ENCODE measurements at regions not wholly inside any gene's neighbourhood (a gene's known extent, or its start where the extent isn't known, plus 50 kb on each side); places are given as distances from the start of the nearest gene placed in this dataset.

DNA sequence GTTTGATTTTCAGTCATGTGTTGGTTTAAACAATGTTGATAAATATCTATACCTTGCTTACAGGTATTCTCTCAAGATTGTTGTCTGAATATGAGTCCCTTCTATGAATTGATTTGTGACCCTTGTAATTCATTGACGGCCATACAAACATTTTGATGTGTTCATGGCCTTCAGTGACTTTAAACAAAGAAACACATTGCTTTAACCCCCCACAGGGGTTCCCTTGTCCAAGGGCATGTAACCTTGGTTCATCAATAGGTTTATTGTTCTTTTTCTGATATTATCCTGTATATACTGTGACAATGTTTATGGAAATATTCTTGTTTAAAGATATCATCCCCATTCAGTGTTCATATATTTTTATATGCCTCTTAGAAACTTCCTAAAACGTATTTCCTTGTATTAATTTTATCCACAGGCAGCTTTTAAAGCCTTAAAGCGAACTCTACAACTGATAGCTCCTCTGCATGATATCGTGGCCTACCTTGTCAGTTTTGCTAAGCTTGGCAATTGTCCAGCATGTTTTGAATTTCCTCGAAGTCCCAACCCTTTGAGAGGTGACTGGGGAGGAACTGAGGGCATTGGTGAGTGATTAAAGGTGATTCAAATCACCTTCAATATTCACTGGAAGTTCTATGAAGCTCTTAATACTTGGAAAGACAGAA lies 87.0 kb downstream of the CD164 start:
- DNase-seq: no peak

DNA sequence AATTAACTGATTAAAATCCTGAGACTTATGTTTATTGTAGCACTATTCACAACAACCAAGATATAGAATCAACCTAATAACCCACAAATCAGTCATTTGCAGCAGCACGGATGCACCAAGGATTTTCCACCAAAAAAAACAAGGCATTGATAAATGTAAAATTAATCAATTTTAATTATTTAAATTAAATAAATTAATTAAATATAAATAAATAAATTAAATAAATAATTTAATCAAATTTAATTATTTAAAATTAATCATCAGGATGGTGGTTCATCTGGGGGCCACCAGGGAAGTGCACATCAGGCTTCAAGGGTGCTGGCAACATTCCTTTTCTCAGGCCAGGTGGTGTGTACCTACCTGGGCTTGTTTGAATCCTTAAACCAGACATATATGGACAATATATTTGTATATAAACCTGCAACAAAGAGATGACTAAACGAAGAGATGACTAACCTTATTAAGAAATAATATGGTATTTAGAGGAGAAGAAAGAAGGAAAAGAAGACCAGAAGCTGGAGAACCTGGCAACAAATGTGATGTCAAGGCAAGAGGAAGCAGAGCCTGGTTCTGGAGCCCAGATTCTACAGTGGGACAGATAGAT lies 89.2 kb downstream of the CD164 start:
- no peak for DNase-seq

DNA sequence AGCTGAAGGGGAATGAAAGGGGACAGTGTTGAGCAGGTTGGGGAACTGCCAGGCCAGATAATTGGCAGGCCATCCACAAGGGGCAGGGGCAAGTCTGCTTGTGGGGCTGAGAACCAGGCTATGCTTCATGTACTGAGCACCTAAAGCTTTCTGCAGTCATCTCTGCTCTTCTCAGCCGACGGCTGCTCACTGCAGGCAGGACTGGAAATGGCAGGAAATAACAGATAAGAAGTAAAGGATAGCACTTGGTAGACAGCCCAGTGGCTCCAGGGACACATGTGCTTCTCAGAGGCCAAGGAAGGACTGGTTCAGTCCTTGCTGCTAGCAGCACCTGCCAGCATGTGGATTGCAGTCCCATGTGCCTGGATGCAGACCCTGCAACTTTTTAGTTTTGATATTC lies 89.8 kb downstream of the CD164 start:
- DNase-seq: no peak

DNA sequence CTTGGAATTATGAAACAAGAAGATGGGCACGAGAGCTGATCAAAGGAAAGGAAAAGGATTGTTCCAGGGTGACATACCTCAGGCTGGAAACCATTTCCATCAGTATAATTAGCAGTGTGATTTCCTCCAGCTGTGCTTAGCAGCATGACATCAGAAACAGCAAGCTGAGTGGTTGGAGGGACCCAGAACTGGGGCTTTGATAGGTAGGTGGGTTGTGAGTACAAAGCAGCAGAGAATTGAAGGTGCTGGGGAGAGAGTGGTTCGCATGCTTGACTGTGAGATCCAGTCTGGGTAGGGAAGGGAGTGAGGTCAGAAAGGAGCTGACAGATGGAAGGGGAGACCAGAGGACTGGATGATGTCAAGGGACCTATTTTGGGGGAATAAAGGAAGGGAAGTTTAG lies 90.4 kb downstream of the CD164 start:
- no peak for DNase-seq

DNA sequence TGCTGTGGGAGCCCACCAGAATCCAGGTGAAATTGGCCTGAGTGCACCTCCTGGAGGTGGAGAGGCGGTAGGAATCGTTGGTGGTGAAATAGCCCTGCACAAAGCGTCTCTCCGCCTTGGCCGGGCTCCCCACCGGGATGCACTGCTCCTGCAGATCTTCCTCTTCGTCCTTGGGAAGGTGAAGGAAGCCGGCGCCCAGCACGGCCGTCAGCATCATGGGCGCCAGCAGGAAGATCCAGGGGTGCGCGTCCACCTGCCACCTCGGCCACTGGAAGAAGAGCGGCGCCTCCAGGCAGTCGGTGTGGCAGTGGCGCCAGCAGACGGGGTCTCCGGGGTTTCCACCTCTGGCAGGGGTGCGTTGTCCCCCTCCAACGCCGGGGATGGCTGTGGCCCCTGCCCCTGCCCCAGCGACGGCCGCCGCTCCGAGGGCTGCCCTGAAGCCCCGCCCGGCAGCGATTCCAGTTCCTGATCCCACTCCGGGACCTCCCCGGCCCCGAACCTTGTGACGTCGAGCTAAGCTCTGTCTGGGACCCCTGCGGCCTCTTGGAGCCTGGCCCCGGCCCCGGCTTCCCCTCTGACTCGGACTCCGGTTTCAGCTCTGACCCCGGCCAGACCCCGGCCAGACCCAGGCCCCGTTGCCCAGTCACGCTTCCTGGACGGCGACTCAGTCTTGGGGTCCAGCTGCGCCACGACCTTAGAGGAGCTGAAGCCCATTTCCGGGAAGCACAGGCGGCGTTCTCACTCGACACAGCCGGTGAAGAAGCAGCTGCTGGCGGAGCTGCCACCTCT lies 91.9 kb downstream of the CD164 start:
- DNase-seq: no peak

DNA sequence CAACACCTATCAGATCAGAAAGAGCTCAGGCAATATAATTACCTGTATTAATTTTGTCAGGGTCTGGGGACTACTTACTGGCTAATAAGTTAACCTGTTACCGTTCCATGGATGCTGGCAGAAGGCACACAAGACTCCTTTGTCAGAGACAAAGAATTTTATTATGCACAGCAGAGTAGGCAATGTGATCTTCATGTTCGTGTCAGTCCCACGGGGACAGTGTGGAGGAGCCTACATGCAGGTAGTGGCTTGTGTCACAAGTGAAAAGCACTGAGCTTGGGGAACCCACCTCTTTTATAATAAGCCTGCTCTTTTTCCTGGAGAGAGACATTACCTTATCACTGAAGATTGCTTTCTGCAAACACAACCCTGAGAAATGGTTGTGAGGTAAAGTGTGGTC lies 96.9 kb downstream of the CD164 start:
- DNase-seq: no peak

DNA sequence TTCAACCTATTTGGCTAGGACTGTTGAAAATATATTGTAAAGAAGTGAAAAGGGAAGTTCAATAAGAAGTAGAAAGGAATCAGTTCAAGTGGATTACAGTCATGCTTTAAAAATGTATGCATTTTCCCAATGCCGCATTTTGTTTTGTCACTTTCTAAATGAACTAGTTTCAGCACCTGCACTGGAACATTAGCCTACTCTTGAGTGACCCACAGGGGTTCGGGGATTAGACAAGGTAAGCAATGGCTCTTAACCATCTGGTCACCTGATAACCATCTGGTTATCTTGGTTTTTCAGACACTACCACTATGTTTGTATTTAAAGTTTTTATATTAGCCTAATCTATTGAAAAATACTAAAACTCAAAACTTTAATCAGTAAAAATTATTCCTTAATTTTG lies 97.6 kb downstream of the CD164 start:
- DNase-seq: no peak

DNA sequence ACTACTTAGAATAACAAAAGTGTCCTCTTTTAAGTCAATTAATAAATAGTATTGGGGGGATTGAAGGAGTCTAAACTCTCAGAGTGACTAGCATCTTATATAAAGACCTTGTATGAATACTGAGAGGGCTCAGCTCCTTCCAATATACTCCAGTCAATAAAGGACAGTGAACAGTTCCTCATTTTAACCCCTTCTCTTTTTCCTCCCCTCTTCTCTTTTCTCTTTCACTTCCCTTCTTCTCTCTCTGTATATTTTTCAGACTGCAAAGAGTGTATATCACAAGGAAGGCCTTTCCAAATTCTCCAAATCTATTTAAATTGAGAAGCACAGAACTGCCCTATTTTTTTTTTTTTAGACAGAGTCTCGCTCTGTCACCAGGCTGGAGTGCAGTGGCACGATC lies 99.5 kb downstream of the CD164 start:
- DNase-seq: no peak

DNA sequence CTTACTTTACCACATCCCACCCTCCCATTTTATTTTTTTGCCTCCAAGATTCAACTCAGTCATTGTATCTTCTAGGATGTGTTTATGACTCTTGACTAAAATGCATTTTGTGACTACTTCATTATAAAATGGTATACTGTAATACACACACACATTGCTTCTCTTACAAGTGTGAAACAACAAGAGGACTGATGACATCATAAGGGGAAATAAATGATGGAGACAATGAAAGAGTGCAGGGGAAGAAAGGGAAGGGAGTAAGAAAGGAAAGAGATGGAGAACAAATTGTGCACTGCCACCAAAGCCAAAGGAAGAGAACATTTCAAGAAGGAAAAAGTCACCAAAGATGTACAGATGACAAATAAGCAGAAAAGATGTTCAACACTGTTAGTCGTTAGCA lies 102.6 kb downstream of the CD164 start:
- DNase-seq: no peak

DNA sequence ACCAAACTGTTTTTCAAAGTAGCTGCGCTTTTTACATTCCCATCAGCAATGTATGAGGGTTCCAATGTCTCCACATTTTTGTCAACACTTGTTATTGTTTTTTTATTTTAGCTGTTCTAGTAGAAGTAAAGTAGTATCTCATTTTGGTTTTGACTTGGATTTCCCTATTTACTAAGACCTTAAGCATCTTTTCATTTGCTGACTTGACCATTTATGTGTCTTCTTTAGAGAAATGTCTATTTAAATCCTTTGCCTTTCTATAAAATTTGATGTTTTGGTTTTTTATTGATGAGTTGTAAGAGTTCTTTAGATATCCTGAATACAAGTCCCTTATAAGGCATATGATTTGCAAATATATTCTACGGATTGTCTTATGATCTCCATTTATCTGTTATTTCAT lies 110.6 kb downstream of the CD164 start:
- no peak for DNase-seq

DNA sequence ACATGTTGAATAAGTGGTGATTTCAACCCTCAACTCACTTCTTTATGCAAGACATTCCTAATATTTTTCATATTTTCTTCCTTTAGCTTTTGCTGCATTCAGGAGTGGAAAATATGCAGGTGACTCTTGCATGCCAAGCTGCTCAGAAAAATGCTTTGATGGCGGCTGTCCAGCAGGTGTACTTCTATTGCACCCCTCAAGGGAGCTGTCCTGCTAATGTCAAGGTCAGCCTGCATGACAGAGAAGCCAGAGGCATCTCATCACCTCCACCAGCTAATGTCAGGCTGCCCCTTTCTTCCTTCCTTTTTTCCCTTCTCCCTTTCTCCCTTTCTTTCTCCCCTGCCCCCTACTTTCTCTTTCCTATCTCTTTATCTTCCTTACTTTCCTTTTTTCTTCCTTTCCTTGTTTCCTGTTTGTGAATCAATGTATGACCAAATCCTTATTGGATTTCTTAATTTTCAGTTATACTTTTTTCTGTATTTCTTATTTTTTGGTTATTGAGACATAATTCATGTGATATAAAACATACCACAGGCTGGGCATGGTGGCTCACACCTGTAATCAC lies 112.2 kb downstream of the CD164 start:
- no peak for DNase-seq

DNA sequence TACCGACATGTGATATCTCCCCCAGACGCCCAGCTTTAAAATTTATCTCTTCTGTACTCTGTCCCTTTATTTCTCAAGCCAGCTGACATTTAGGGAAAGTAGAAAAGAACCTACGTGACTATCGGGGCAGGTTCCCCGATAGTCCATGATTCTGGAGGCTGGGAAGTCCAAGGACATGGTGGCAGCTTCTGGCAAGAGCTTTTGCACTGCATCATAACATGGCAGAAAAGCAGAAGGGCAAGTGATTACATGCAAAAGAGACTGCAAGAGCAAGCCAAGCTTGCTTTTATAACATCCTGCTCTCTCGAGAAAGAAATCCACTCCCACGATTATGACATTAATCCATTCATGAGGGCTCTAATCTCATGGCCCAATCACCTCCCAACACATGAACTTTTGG lies 113.2 kb downstream of the CD164 start:
- no peak for DNase-seq

DNA sequence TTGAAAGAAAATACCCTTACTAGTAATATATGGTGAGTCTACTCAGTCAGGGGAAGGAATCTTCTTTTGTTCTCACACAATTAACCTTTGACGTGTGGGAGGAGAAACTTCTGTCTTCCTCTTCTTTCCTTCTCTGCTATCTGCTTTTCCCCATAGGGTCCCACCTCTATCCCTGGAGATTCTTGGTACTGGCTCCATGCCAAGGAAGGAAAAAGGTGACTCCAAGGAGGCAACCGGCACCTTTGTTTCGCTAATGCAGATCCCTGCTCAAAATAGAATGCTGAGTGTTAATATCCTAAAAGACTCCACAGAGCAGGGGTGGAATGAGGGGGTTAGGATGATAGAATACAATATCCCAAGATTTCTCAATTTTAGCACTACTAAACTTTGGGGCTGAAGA lies 116.7 kb downstream of the CD164 start:
- no peak for DNase-seq

DNA sequence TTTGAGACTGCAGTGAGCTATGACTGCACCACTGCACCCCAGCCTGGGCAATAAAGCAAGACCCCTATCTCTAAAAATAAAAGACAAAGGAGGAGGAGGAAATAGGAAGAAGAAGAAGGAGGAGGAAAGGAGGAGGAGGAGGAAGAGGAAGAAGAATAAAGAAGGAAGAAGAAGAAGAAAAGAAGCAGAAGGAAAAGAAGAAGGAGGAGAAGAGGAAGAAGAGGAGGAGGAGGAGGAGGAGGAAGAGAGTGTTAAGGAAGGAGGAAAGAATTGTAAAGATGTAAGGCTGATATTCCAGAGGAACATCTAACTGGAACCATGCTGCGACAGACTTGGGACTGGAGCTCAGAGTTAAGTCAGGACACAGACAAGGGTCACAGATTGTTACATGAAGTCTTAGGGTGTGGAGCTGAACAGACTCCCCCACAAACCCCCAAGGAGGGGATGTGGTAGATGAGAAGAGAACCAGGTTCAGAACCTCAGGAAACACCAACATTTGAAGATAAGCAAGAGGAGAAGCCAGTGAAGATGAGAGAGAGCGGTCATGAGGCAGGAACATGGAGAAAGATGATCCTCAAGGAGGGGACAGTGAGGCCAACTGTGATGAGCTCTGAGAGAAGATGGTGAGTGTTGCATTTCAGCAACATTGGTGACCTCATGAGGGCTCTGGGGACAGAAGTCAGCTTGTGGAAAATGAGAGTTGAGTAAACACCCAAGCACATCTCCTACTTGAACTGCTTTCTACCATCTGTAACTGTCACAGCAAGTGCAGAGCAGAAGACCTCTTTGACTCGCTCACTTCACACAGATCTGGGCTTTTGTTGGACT lies 118.2 kb downstream of the CD164 start:
- no peak for DNase-seq

DNA sequence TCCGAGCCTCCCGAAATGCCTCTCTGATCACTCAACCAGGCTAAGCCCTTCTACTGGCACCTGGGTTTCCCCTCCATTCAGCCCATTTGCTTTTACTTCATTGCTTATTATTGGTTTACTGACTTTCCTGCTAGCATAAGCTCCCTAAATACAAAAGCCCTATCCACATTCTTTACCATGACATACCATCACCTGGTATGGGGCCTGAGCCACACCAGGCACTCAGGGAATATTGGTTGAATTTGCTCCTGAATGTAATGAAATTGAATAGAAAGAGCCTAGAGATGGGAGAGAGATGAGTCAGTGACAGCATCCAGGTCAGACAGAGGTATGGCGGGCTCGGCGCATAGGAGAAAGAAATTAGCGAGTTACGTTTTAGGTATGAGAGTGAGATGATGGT lies 120.0 kb downstream of the CD164 start:
- DNase-seq: no peak

DNA sequence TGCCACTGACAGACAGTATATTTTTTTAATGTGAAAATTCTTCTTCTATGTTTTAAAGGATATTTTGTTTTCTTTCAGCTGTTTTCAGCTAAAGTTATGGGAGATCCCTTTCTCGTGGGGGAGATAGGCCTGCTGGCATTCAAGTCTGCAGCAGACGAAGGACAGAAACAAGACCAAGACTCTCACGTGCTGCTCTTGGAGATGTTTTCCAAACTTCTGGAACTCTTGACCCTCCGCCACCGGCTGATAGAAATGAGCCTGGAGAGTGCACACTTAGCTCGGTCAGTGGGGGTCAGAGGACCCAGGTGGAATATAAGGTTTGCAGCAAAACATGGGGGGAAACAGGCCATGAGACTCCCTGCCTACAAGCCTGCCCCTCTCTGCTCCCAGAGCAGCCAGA lies 120.5 kb downstream of the CD164 start:
- no peak for DNase-seq

DNA sequence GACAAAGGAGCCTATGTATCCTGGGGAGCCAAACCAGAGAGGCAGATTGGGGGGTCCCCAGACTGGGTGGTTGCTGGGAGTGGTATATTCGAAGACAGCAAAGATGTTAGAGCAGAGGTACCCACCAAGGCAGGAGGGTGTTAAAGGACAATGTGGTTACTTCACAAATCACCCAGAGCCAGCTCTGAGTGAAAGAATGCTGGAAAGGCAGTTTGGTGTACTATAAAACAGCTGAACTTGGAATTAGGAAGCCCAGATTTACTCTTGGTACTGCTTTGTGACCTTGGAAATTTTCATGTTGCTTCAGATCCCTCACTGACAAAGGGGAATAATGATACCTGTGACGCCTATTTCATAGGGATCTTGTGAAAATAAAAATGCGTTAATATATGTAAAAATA lies 121.6 kb downstream of the CD164 start:
- no peak for DNase-seq

DNA sequence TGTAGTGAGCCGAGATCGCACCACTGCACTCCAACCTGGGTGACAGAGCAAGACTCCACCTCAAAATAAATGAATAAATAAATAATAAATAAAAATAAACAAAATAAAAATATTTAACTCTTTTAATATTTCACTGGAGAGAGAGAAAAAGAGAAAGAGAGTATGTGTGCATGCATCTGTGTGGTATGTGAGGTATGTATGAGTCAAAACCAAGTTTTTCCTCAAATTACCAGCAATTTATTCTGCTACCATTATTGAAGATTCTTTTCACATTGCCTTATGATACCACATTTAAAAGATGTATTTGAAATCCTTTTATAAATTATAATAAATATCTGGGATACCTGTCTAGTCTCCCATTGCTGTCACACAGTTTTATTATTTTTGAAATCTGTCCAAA lies 122.1 kb downstream of the CD164 start:
- no peak for DNase-seq

DNA sequence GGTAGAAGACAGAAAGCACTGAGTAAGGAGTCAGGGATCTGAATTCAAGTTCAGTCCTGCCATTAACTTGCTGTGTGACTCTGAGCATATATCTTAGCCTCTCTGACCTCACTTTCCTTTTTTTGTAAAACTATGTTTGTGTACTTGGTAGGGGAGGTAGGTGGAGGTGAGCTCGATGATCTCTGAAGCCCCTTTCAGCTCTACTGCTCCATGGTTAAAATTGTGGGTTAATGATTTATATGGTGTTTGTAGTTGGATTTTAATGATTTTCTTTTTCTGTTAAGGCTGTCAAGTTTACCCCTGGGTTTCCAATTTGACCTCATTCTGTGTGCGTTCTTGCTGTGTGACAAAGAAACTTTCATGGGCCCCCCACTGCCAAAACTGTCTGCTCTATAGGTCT lies 124.1 kb downstream of the CD164 start:
- DNase-seq: no peak

DNA sequence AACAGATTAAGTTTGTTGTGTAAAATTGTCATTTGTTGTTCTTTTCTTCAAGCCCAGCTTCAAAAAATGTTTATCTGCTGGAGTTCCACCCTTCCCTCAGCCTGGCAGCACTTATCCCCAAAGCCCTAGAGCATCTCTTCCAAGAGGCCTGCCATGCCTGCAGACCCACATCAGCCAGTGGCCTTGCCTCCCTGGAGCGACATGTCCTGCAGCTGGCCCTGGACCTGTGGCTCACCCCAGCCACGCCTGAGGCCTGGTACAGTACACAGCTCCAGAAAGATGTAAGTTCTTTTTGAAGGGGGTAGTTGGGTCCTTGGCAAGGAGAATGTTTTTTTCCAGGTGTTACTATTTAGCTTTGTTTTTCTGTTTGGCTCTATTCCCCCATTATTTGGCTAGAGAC lies 124.8 kb downstream of the CD164 start:
- DNase-seq: no peak

DNA sequence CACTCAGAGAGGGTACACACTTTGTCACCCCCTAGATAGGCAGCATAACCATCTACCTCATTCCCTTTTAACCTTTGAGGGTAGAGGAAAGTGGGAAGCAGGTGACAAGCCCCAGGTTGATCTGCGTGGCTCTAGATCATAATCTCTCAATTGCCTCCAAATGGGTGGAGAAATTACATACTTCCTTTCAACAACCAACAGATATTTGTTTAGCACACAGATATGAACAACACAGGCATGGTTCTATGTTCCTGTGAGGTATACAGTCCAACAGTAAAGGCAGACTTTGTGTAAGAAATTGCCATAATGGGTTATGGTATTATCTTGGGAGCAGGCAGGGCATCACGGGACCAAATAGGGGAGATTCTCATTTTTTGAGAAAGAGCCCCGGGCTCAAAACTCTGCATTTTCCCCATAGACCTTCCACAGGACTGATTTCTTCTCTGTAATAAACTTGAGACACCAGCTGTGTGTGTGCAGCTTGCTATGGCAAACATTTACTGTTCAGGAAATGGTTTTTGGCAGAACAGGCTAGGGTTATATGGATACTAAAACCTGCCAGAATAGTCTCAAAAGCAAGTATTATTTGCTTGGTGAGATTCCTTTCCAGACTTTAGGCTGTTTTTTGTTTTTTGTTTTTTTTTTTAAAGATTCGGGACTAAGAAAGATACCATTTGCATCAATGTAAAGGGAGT lies 126.2 kb downstream of the CD164 start:
- DNase-seq: no peak

DNA sequence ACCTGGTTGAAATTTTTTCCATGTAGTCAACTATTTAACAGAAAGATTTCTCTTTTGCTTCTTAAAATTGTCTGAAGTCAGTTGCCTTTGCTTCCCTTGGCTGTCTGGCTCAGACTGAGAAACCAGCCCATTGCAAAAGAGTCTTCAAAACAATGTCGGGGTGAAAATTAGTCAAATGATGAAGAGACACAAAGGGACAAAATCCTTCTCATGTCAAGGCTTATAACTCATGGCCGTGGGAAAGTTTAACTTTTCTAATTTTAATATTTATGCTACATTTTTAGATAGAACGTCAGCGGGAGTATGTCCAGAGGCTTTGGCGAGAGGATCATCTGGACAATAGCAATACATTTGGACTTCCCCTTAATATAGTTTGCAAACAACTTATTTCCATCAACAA lies 127.2 kb downstream of the CD164 start:
- DNase-seq: no peak

DNA sequence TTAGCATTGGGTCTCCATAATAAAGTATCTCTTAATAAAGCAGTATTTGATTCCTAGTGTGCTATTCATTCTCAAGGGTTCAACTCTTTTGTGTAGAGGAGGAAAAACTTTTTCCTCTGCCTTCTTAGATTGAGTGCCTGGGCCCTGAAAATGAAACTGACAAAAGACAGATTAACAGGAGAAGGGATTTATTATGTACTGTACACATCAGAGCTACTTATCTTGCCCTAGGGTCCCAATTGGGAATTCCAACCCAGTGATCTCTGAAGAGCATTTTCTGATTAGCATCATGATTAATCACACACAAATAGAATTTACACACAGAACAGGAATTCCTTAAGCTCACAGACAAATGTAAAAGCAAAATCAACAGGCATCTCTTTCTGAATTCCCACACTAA lies 128.9 kb downstream of the CD164 start:
- no peak for DNase-seq
